Endodermal cell (in vitro differentiated cells): ENCODE measurements at regions not wholly inside any gene's neighbourhood (a gene's known extent, or its start where the extent isn't known, plus 50 kb on each side); places are given as distances from the start of the nearest gene placed in this dataset.

Experiments
- DNase-seq: peaks from one replicate; pipeline ENCODE4 v3.0.0-alpha.2; 2017
- H3K27ac ChIP-seq: 2 replicates; pipeline ENCODE4 v1.5.1; 2013; ENCODE audit warnings: mild to moderate bottlenecking, low read depth, low read length, moderate library complexity
- H3K27me3 ChIP-seq: 2 replicates; pipeline ENCODE4 v1.6.1; 2013; ENCODE audit warnings: mild to moderate bottlenecking, low read length, moderate library complexity; ENCODE audit not compliant: insufficient read depth, control insufficient read depth, poor library complexity, severe bottlenecking
- H3K36me3 ChIP-seq: 2 replicates; pipeline ENCODE4 v1.7.0; 2013; ENCODE audit warnings: mild to moderate bottlenecking, low read length, moderate library complexity; ENCODE audit not compliant: control insufficient read depth, insufficient read depth
- H3K4me1 ChIP-seq: one replicate; pipeline ENCODE4 v1.7.0; 2013; ENCODE audit warnings: low read length; ENCODE audit not compliant: control insufficient read depth, insufficient read depth
- H3K4me3 ChIP-seq: 2 replicates; pipeline ENCODE4 v1.5.1; 2013; ENCODE audit warnings: mild to moderate bottlenecking, low read length, moderate library complexity
- H3K9ac ChIP-seq: 2 replicates; pipeline ENCODE4 v1.6.1; 2013; ENCODE audit warnings: mild to moderate bottlenecking, low read length, moderate library complexity; ENCODE audit not compliant: poor library complexity, severe bottlenecking; ENCODE audit errors: extremely low read depth
- H3K9me3 ChIP-seq: 2 replicates; pipeline ENCODE4 v1.6.1; 2013; ENCODE audit warnings: mild to moderate bottlenecking, low read length, moderate library complexity; ENCODE audit not compliant: control insufficient read depth
- H3K27ac Mint-ChIP-seq: 2 replicates; pipeline ENCODE4 v1.8.0; 2020; ENCODE audit warnings: mixed read lengths
- H3K27me3 Mint-ChIP-seq: 2 replicates; pipeline ENCODE4 v1.8.0; 2021; ENCODE audit warnings: mild to moderate bottlenecking, mixed read lengths; ENCODE audit not compliant: insufficient read depth
- H3K36me3 Mint-ChIP-seq: 2 replicates; pipeline ENCODE4 v1.8.0; 2020; ENCODE audit warnings: low read depth, mixed read lengths
- H3K4me1 Mint-ChIP-seq: 2 replicates; pipeline ENCODE4 v1.8.0; 2020; ENCODE audit warnings: mixed read lengths
- H3K4me3 Mint-ChIP-seq: 2 replicates; pipeline ENCODE4 v1.8.0; 2020; ENCODE audit warnings: mild to moderate bottlenecking, moderate library complexity, mixed read lengths
- H3K9me3 Mint-ChIP-seq: 2 replicates; pipeline ENCODE4 v1.8.0; 2020; ENCODE audit warnings: mild to moderate bottlenecking, mixed read lengths
- WGBS, 2 experiments: methylation state at CpG; one replicate each; pipeline versions ENCODE4 v1.1.5 to v1.1.7; 2013; ENCODE audit warnings: missing lambda C conversion rate in 2 of 2, mixed read lengths in 1 of 2; ENCODE audit not compliant: insufficient coverage in 1 of 2, insufficient read length in 1 of 2; 5-methylcytosine and 5-hydroxymethylcytosine counted together
- TF ChIP-seq, protein P1 (sequence below): fragments of 200-600 bp; sonication (generic); conservative IDR thresholded peaks from 2 replicates; pipeline ENCODE4 v1.5.0; 2021; ENCODE audit warnings: antibody characterized with exemption, mild to moderate bottlenecking

DNA sequence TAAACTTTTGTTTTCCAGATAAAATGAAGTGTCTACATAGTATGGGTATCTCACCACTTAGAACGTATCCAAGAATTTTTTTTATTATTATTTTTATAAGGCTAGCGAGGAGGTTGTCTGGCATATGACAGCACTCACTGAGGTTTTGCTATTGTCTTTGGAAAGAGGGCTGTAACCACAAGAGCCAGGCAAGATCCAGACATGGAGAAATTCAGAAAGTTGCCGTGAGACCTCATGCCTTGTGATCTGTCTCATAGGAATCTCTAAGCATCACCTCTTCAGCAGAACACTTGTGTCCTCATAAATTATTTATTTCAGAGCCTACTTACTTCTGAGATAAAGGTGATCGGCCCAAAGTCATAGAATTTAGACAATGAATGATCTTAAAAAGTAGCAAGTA is 410.8 kb downstream of the CDH11 start:
- Histone ChIP-seq H3K9ac (no peak overlapping the region), H3K4me1 (no peaks in the 10 kb centered on the region)
- 85 to 88% methylated on average over 3 to 4 of the region's 4 CpGs for WGBS, 2 experiments

DNA sequence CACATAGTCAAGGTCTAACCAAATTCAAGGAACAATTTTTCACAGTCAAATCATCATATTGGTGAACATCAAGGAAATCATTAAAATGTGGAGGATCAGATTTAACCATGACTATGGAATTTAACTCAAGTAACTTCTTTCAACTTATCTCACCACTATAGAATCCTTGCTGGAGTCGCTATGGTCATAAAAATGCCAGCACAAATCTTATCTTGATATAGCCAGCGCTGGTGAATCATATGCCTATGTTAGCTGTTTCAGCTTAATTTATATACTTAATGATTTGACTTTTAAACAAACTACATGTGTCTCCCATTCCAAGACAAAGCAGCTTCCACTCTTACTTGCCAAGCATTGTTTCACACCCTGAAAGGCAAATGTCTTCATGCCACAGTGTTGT is 416.4 kb downstream of the CDH11 start:
- Histone ChIP-seq H3K27me3 (no peaks in the 10 kb centered on the region), H3K9me3 (no peaks in the 10 kb centered on the region), H3K27ac (no peak overlapping the region), H3K4me1 (no peaks in the 10 kb centered on the region), H3K4me3 (no peak overlapping the region), H3K9ac (no peak overlapping the region), H3K36me3 (no peaks in the 10 kb centered on the region)
- H3K27me3 Mint-ChIP-seq: no peaks in the 10 kb centered on the region
- TF ChIP-seq, protein P1, sequence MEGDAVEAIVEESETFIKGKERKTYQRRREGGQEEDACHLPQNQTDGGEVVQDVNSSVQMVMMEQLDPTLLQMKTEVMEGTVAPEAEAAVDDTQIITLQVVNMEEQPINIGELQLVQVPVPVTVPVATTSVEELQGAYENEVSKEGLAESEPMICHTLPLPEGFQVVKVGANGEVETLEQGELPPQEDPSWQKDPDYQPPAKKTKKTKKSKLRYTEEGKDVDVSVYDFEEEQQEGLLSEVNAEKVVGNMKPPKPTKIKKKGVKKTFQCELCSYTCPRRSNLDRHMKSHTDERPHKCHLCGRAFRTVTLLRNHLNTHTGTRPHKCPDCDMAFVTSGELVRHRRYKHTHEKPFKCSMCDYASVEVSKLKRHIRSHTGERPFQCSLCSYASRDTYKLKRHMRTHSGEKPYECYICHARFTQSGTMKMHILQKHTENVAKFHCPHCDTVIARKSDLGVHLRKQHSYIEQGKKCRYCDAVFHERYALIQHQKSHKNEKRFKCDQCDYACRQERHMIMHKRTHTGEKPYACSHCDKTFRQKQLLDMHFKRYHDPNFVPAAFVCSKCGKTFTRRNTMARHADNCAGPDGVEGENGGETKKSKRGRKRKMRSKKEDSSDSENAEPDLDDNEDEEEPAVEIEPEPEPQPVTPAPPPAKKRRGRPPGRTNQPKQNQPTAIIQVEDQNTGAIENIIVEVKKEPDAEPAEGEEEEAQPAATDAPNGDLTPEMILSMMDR: no peak
- H3K36me3 Mint-ChIP-seq: no peaks in the 10 kb centered on the region
- H3K4me1 Mint-ChIP-seq: no peaks in the 10 kb centered on the region
- 85% methylated on average over 2 of the region's 2 CpGs; no CpG with 5 or more reads in 1 of the 2 experiments for WGBS, 2 experiments
- H3K4me3 Mint-ChIP-seq: no peak overlapping the region
- DNase-seq: no peak
- H3K27ac Mint-ChIP-seq: no peak overlapping the region
- no peaks in the 10 kb centered on the region for H3K9me3 Mint-ChIP-seq

More for the DNA sequence above, 410.8 kb downstream of the CDH11 start:
- Histone ChIP-seq H3K9me3 (no peaks in the 10 kb centered on the region), H3K4me3 (no peak overlapping the region), H3K27ac (no peak overlapping the region), H3K27me3 (no peaks in the 10 kb centered on the region), H3K36me3 (no peaks in the 10 kb centered on the region)
- Mint-ChIP-seq H3K27me3 (no peaks in the 10 kb centered on the region), H3K36me3 (no peaks in the 10 kb centered on the region), H3K4me3 (no peak overlapping the region), H3K4me1 (peaks cover 4% of the 10 kb centered on the region), H3K9me3 (no peaks in the 10 kb centered on the region), H3K27ac (no peak overlapping the region)
- TF ChIP-seq, protein P1: no peak
- no peak for DNase-seq

- H3K9ac ChIP-seq: no peak overlapping the region
- no peaks in the 10 kb centered on the region for H3K4me1 ChIP-seq
- no peaks in the 10 kb centered on the region for H3K4me1 Mint-ChIP-seq
- H3K36me3 Mint-ChIP-seq: no peaks in the 10 kb centered on the region
- no peaks in the 10 kb centered on the region for H3K27me3 Mint-ChIP-seq
- H3K4me3 Mint-ChIP-seq: no peak overlapping the region
- H3K27ac ChIP-seq: no peak overlapping the region
- no CpG with 5 or more reads among the region's 2 CpGs for WGBS, 2 experiments
- H3K9me3 Mint-ChIP-seq: no peaks in the 10 kb centered on the region
- H3K4me3 ChIP-seq: no peak overlapping the region
- no peak overlapping the region for H3K27ac Mint-ChIP-seq
- no peaks in the 10 kb centered on the region for H3K9me3 ChIP-seq
- DNase-seq: no peak
- TF ChIP-seq, protein P1: no peak
- H3K27me3 ChIP-seq: no peaks in the 10 kb centered on the region
- no peaks in the 10 kb centered on the region for H3K36me3 ChIP-seq
These were observed 417.5 kb downstream of the CDH11 start for GRCh38 chr16:64704386-64704785.
